ENCODE measurements at regions not wholly inside any gene's neighbourhood (a gene's known extent, or its start where the extent isn't known, plus 50 kb on each side); places are given as distances from the start of the nearest gene placed in this dataset.

GRCh38 chr7:26476271-26476670 lies 184.6 kb downstream of the SNX10 start:
- Histone ChIP-seq H3K9ac (ENCODE audit: low read depth, low read length) (no peak overlapping the region), H3K79me1 (ENCODE audit: low read depth in 1 of 2, low read length in 2 of 2) (no peaks in the 10 kb centered on the region), H3K23ac (ENCODE audit: low read depth, low read length) (no peak overlapping the region), H3K18ac (ENCODE audit: low read depth, low read length) (no peak overlapping the region), H3K27me3 (ENCODE audit: control insufficient read depth, insufficient read depth, low read length) (no peaks in the 10 kb centered on the region), H3K27ac (ENCODE audit: insufficient read depth, low read length) (no peak overlapping the region), H3K9me3 (ENCODE audit: control insufficient read depth, insufficient read depth, low read length) (no peaks in the 10 kb centered on the region), H2AFZ (replicated peaks; ENCODE audit: low read length, poor library complexity) (no peak overlapping the region), H4K8ac (ENCODE audit: low read depth in 2 of 2, low read length in 2 of 2) (no peak overlapping the region), H4K91ac (ENCODE audit: insufficient read depth, low read depth, low read length) (no peak overlapping the region), H2BK15ac (ENCODE audit: low read depth, low read length) (no peak overlapping the region), H3K4me2 (ENCODE audit: low read depth, low read length) (no peak overlapping the region), H2BK5ac (ENCODE audit: low read depth, low read length, poor library complexity, severe bottlenecking) (no peak overlapping the region), H4K20me1 (ENCODE audit: insufficient read depth, low read length) (no peaks in the 10 kb centered on the region), H2AK5ac (ENCODE audit: low read depth, low read length) (no peak overlapping the region), H3K4ac (ENCODE audit: low read depth, low read length) (no peak overlapping the region), H2BK120ac (ENCODE audit: low read depth, low read length) (no peak overlapping the region), H3K36me3 (ENCODE audit: control insufficient read depth, insufficient read depth, low read length) (no peaks in the 10 kb centered on the region), H3K4me1 (ENCODE audit: control insufficient read depth, insufficient read depth, low read length) (no peaks in the 10 kb centered on the region), H2AK9ac (replicated peaks; ENCODE audit: low read depth, low read length, poor library complexity) (no peak overlapping the region), H3K56ac (ENCODE audit: extremely low read depth, insufficient read depth, low read length) (no peak overlapping the region), H3K4me3 (ENCODE audit: insufficient read depth, low read depth, low read length) (no peak overlapping the region), H4K5ac (ENCODE audit: low read depth, low read length) (no peak overlapping the region), H2BK20ac (ENCODE audit: low read depth, low read length) (no peak overlapping the region), H3K14ac (replicated peaks; ENCODE audit: low read depth, low read length) (no peak overlapping the region), H3K9me1 (ENCODE audit: insufficient read depth, low read length) (no peaks in the 10 kb centered on the region)
- in situ Hi-C loops (cut with MboI; ENCODE audit: low sequenced_read_pairs), result no loop called here
- POLR2A ChIA-PET (ENCODE audit: unreplicated experiment), result no interaction called here
- ATAC-seq (ENCODE audit: low read depth) (no peak), DNase-seq (no peak)
- CTCF ChIA-PET, result no interaction called here
- no CpG with 5 or more reads among the region's 1 CpG for WGBS, 2 experiments (ENCODE audit: extremely low coverage in 2 of 2, insufficient read length in 1 of 2)
- dilution Hi-C loops (cut with HindIII; ENCODE audit: low sequenced_read_pairs, unreplicated experiment), result no loop called here
- TF ChIP-seq FOS (IDR thresholded peaks at IDR 0.05; ENCODE audit: low read depth, low read length) (no peak), USF2 (IDR thresholded peaks at IDR 0.05; ENCODE audit: low read depth, low read length) (no peak), MAZ (IDR thresholded peaks at IDR 0.05; ENCODE audit: borderline replicate concordance, low read depth, low read length) (no peak), BHLHE40 (IDR thresholded peaks at IDR 0.05; ENCODE audit: low read depth, low read length) (no peak), CTCF (conservative IDR thresholded peaks at IDR 0.05; ENCODE audit: low read depth, low read length) (no peak), RFX5 (IDR thresholded peaks at IDR 0.05; ENCODE audit: low read depth, low read length) (no peak), SMC3 (IDR thresholded peaks at IDR 0.05; ENCODE audit: low read depth, low read length) (no peak), POLR2A (IDR thresholded peaks at IDR 0.05; ENCODE audit: low read depth, low read length) (no peak), MAFK (IDR thresholded peaks at IDR 0.05; ENCODE audit: low read depth, low read length) (no peak), CEBPB (IDR thresholded peaks at IDR 0.05; ENCODE audit: low read depth, low read length) (no peak)
- intact Hi-C loops (cut with micrococcal nuclease), result no loop called here
- BruUV-seq (replicated peaks), result no TSS peak
